Dedifferentiated amniotic fluid mesenchymal stem cell (primary cell): ENCODE measurements at regions not wholly inside any gene's neighbourhood (a gene's known extent, or its start where the extent isn't known, plus 50 kb on each side); places are given as distances from the start of the nearest gene placed in this dataset.
"Not testable (repeated sequence)": the region's sequence is repeated elsewhere in the genome, so short reads cannot be mapped to it uniquely, and the experiment has no call there.

Source experiments
- DNase-seq: peaks from one replicate; pipeline ENCODE4 v3.0.0-alpha.2; 2016; ENCODE audit errors: extremely low spot score

- no peak for DNase-seq
These were observed 458.6 kb upstream of the ATXN8OS start for GRCh38 chr13:69649063-69649392.

DNA sequence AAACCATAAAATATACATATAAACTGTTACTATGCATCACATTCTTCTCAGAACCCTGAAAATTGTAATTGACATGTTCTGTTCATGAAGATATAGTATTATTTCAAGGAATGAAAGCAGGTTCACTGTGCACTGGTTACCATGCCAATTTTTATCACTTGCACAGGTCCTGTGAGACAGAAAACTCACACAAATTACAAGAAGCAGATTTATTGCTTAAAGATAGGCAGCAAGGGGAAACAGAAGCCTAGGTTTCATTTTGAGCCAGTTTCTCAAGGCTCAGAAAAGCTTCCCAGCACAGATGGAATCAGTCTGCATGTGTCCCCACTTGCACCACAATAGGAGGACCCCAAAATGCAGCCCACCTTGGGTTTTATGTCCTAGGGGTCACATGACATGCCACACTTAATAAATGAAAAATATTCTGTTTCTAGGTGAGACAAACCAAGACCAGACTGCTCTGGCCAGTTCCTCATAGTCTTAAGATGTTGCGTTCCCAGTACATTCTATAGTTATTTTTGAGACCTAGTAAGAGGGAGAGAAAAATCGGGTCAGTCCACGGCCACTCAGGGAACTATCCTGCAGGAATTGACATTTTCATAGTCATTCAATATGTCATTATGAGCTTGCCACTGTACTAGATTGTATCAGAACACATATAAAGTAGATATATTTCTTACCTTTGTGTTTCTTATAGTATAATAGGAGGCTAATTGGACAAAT, 459.1 kb upstream of the ATXN8OS start:
- DNase-seq, result no peak

DNA sequence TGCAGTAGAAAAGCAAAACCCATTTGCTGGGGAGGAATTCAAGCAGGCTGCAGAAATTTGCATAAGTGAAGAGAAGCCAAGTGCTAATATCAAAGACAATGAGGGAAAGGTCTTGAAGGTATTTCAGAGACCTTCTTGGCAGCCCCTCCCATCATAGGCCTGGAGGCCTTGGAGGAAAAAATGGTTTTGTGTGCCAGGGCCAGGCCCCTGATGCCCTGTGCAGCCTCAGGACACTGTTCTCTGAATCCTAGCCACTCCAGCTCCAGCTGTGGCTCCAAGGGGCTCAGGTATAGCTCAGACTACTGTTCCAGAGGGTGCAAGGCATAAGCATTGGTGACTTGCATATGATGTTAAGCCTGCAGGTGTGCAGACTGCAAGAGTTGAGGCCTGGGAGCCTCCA, 463.2 kb upstream of the ATXN8OS start:
- no peak for DNase-seq

DNA sequence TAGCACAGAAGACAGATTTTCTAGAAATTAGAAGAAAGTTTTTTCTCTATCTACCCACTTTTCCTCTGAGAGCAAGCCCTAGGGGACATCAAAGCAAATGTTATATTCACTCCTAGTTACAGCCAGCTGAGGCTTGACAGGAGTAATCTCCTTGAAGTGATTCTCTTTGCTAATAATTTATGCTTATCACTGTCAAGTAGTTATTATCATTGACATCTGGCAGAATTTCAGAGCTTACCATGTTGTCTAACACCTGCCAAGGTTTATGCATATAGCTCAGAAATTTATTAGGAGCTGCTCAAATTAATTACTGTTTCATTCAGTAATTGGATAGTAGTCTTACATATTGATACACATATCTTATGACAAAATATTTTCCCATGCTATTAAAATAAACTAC, 465.9 kb upstream of the ATXN8OS start:
- no peak for DNase-seq

- no peak for DNase-seq
These were observed 474.6 kb upstream of the ATXN8OS start for GRCh38 chr13:69633044-69633443.

DNA sequence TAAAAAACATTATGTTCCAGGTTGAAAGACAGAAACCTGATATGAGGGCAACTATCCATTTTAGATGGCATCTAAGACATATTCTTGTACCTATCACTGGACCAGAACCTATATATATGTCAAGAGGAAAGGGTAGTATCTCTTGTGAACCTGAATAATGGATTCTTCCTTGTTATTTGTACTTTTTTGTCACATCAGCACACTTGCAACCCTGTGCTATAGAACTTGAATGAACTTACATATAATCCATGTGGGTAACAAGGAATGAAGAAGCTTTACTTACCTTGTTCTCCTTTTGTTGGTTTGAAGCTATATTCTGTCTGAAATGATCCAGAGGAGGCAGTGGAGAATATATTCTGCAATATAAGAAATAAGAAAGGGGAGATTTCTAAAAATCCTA, 483.7 kb upstream of the ATXN8OS start:
- DNase-seq, result no peak

DNA sequence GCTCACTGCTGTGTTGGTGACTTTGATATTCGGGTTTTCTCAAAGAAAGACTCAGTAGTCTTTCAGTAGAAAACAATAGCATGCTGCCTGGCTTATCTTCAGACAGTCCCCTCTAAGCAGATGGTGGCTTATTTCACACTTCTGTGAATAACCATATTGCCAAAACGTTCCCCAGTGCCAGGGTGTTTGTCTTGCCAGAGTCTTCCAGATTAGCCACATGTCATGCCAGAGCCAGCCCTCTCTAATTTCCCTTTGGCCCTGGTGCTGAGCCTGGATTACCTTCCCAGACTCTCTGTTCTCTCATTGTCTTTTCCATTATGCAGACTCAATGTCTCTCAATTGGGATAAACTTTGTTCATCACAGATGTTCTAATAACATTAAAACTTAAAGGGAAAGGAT, 488.0 kb upstream of the ATXN8OS start:
- DNase-seq, result no peak

DNA sequence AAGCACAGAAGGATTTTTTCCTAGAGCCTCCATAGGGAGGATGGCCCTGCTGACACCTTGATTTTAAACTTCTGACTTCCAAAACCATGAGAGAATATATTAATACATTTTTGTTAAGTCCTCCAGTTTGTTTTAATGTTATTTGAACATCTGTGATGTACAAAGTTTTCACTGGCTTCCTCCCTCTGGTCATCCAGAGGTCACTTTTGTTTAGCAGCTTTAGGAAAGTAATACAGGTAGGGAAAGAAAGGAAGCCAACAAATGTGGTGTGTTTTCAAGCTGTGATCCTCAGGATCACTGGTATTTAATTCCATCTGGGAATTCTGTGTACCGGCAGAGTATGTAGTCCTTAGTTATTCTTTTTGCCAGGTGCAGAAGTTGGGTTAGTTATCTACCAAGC, 488.8 kb upstream of the ATXN8OS start:
- no peak for DNase-seq

DNA sequence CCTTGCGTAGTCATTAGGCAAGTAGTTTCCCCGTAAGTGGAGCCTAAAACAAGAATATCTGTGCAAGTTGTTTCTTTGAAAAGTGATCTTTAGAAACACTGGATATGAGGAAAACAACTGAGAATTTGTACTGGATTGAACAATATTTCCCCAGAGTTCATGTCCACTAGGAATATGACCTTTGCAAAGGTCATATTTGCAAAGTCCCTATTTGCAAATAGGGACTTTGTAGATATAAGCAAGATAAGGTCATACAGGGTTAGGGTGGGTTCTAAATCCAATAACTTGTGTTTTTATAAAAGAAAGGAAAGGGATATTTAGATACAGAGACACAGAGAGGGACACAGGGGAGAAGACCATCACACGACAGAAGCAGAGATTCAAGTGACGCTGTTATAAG, 489.2 kb upstream of the ATXN8OS start:
- DNase-seq, result no peak

DNA sequence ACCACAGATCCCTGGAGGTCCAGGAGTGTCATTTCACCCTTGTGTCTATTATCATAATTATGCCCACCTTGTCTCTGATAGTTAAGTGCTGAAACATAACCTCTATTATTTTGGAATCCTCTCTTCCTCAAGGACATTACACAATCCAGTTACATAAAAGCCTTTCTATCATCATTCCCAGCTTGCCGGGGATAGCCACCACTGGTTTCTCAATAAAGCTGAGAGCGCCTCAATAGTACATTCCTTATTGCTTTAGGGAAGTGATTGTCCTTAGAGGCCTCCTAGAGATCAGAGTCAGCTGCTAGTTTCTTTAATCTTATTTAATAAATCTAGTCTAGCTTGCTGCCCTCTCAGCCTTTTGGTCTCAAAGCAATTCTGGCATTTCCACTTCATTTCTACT, 490.0 kb upstream of the ATXN8OS start:
- DNase-seq, result no peak

DNA sequence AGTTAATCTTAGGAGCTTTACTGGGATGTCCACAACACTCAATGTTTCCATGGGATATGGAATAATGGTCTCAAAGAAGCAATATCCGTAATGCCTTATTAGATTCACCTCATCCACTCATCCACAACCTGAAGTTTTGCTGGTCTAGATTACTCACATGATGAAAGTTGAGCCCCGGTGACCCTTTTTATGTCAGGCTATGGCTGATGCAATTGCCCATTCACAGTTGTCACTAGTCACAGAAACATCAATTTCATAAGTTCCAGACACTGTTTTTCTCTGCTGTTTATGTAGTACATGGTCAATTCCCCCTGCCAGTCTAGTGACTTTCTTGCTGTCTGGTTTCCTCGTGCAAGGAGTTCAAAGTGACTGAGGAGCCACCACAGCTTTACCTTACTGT, 491.2 kb upstream of the ATXN8OS start:
- no peak for DNase-seq

GRCh38 chr13:69615055-69615454, 492.6 kb upstream of the ATXN8OS start:
- not testable (repeated sequence) for DNase-seq

DNA sequence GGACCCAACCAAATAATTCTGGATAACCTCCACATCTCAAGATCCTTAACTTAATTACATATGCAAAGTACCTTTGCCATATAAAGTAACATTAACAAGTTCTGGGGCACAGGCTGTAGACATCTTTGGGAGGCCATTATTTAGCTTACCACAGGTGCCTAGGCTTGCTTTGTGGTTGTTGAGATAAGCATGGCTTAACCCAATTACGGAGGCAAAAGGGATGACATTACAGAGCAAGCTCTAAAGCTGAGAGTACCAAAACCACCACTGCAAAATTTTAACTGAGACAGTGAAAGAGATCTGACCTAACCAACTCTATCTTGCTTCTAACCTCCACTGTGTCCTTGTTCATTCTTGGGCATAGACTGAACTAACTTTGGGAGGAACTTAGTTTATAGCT, 502.9 kb upstream of the ATXN8OS start:
- DNase-seq, result no peak

GRCh38 chr13:69603144-69603853, 504.3 kb upstream of the ATXN8OS start:
- no peak for DNase-seq

DNA sequence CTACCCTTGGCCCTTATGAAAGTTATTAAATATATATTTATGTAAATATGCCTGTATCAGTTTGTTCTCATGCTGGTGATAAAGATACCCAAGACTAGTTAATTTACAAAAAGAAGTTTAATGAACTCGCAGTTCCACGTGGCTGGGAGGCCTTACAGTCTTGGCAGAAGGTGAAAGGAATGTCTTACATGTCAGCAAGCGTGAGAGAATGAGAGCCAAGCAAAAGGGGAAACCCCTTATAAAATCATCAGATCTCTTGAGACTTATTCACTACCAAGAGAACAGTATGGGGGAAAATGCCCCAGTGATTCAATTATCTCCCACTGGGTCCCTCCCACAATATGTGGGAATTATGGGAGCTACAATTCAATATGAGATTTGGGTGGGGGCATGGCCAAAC, 506.0 kb upstream of the ATXN8OS start:
- no peak for DNase-seq

- DNase-seq, result no peak
These were observed 506.8 kb upstream of the ATXN8OS start for GRCh38 chr13:69600811-69601210.

DNA sequence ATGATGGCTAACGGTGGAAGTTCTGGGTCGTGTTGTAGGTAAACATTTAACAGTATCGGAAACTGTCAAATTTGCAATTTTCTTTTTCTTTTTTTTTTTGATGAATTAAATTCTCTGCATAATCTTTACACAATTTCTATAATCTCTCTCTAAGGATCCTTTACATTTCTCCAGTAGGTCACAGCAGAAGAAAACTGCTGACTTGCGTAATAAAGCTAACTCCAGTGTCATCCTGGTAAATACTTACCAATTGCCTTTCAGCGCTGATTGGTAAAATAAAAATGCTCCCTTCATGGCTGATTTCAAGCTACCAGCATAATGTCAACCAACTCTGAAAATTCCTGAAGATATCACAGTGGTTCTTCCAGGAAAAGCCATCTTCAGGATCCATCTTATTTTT, 510.5 kb upstream of the ATXN8OS start:
- no peak for DNase-seq

GRCh38 chr13:69595181-69595580, 512.4 kb upstream of the ATXN8OS start:
- DNase-seq, result no peak

- DNase-seq, result no peak
These were observed 516.2 kb upstream of the ATXN8OS start for GRCh38 chr13:69591437-69591836.

GRCh38 chr13:69589531-69590235, 517.9 kb upstream of the ATXN8OS start:
- DNase-seq, result no peak

DNA sequence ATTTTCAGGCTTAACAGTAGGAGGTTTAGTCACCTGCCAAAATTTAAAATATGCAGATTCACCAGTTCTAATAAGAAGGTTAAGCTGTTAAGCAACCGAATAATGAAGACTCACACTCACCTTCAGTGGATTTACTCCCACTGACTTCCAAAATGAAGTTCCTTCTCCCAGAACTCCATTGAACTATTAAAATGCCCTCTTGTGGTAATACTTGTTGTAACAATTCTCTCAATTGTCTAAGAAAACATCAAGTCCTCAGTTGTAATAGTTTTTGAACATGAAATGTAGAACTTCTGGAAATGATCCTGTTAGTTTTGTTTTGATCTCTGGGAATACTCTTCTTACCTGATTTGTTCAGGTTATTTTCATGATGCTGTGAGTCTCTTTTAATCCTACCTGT, 522.0 kb upstream of the ATXN8OS start:
- no peak for DNase-seq

DNA sequence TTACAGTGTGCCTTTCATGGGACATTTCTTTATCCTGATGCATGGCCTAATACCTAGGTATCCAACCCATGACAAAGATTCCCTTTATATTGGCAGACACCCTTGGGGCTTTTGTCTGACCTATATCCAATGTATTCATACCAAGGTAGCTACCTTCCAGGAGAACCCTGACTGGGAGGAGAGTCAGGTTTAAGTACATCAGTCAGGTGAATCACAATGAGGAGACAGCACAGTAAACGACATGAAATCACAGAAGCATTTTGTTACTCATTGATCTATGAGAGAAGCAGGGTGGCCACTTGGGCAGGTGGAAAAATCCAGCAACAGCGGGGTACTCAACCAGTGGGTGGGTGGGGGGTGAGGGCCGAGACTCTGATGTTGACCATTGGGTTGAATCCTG, 527.4 kb upstream of the ATXN8OS start:
- no peak for DNase-seq

- DNase-seq, result no peak
These were observed 528.3 kb upstream of the ATXN8OS start for GRCh38 chr13:69579351-69579750.
